WI38 (cell line): ENCODE measurements at regions not wholly inside any gene's neighbourhood (a gene's known extent, or its start where the extent isn't known, plus 50 kb on each side); places are given as distances from the start of the nearest gene placed in this dataset.

Experiments
- H3K4me3 ChIP-seq: 2 replicates; pipeline ENCODE4 v1.5.1; 2011; ENCODE audit warnings: low read depth, mild to moderate bottlenecking, control low read depth, low read length
- CTCF ChIP-seq: IDR thresholded peaks from 2 replicates; pipeline ENCODE4 v1.5.1; 2012; ENCODE audit warnings: low read depth, mild to moderate bottlenecking, control low read depth, low read length

GRCh38 chr2:172230889-172231401 is 128.2 kb upstream of the DLX2 start:
- H3K4me3 ChIP-seq: no peak overlapping the region
- TF ChIP-seq CTCF: no peak

DNA sequence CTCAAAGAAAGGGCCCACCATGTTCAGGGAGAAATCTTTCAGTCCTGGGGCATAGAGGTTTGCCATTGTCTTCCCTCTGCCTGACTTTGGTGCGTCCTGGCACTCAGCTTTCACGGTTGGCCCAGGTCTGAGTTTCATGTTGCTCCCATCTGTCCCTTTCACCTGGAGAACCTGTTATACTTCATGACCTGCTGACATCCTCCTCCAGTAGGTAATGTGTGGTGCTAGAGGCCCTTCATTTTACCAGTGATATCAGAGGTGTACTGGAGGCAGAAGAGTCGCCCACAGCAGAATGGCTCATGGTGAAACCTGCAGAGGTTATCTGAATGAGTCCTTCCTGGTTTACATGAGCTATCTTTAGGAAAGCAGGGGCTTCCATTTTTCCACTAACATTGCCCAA is 128.8 kb upstream of the DLX2 start:
- TF ChIP-seq CTCF: no peak
- no peak overlapping the region for H3K4me3 ChIP-seq

DNA sequence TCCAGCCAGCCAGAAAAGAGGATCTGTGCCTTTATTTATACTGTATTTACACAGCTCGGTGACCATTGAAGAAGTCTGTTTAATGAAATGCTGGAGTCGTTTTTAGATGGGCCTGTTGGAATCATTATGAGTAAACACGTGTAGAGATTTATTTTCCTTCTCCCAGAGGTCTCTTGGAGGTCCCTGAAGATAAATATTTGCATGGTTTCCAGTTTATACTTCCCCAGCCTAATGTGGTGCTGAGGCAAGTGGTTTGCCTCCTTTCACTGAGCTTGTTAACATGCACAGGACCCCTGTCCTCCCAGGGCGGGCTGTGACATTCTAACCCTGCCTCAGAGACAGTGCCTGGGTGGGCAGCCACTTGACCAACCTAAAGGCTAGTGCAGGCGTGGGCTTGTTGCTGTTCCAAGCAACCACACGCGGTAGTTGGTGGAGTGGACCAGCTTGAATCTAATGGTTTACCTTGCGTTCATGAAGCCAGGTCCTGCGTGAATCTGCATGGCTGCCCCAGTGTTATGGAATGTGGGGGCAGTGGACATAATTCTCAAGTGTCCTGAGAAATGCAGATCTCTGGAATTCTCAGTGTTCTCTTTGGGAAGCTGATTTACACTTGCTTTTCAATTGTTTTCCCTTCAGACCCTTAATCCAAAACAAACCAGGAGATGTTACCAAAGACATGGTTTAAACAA is 130.2 kb upstream of the DLX2 start:
- TF ChIP-seq CTCF: no peak
- no peak overlapping the region for H3K4me3 ChIP-seq

GRCh38 chr2:172233987-172234715 is 131.5 kb upstream of the DLX2 start:
- H3K4me3 ChIP-seq: no peak overlapping the region

DNA sequence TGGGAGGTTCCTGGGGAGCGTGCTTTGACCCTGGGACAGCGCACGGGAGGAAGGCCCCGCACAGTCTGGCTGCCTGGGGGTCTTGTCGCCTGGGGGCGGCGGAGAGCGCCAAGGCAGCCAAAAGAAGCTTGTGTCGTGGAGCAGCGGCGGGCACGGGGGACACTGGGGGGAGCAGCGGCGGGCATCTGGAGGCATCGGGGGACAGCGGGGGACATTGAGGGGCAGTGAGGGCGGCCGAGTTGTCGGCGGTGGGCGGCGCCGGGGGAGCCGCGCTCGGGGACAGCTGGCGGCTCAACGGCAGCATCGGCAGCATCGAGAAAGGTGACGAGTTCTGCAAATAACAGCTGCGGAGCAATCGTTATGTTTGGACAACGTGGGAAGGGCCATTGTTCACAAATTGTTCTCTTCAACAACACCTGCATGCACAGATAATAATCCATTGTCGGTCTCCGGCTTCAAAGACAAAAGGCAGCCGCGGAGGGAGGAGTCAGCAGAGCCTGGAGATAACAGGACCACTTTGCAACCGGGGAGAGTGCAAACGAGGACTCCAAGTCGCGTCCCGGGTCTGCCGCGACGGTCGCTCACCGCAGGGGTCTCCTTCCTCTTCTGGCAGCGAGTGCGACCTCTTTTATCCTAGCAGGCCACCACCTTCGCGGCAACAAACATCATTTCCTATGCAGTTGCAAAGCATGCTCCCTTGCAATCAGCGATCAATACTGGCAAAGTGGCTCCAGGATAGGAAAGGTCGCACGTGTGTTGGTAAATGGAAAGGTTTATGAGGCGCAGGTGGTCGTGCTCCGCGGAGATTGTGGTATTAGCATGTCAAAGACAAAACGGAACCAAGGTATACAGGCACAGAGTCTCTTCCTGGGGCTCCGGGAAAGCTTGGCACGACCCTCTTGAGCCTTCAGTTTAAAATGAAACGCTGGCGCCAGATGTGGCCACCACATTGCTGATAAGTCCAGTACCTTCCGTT is 132.3 kb upstream of the DLX2 start:
- TF ChIP-seq CTCF: no peak
- no peak overlapping the region for H3K4me3 ChIP-seq

More at GRCh38 chr2:172233987-172234715, 131.5 kb upstream of the DLX2 start:
- no peak for TF ChIP-seq CTCF

DNA sequence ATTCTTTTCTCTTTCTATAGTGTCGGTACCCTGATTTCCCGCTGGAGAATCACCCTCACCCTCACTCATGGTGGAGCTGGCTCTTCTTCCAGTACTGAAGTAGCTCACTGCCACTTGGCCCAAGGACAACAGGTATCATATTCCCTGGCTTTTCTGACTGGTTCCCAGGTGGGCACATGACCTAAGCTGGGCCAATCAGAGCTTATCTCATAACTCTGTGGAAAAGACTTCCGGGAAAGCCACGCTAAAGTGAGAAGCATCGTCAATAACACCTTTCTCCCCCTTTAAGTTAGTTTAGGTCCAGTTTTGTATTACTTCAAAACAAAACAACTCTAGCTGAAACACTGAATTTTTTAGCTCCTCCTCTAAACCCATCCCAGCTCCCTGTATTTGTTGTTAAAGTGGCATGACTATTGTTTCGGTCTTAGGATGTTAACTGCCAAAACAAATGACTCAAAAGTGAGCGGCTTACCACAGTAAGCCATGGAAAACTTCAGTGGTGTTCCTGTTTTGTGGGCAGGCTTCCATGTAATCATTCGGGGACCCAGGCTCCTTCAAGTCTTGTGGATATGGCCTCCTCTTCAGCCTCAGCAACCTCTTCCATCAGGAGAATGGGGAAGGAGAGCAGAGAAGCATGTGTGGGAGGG is 137.4 kb upstream of the DLX2 start:
- no peak for TF ChIP-seq CTCF
- no peak overlapping the region for H3K4me3 ChIP-seq
